HG02610 (cell line): ENCODE measurements at regions not wholly inside any gene's neighbourhood (a gene's known extent, or its start where the extent isn't known, plus 50 kb on each side); places are given as distances from the start of the nearest gene placed in this dataset.
A peak's percentile ranks its signal among the peaks of the same experiment; 100 is the strongest.

ENCODE experiments used
- ATAC-seq: cut with Tn5 transposase; IDR thresholded peaks from one replicate; pipeline ENCODE4 v1.9.1; 2021; ENCODE audit warnings: mild to moderate bottlenecking, moderate library complexity; ENCODE audit not compliant: unreplicated experiment

GRCh38 chr7:50210706-50211115, 93.8 kb upstream of the IKZF1 start:
- no peak for ATAC-seq

- no peak for ATAC-seq
Observed at GRCh38 chr7:50209461-50210135, 94.9 kb upstream of the IKZF1 start.

- ATAC-seq, result no peak
Observed at GRCh38 chr7:50208378-50208982, 96.0 kb upstream of the IKZF1 start.

DNA sequence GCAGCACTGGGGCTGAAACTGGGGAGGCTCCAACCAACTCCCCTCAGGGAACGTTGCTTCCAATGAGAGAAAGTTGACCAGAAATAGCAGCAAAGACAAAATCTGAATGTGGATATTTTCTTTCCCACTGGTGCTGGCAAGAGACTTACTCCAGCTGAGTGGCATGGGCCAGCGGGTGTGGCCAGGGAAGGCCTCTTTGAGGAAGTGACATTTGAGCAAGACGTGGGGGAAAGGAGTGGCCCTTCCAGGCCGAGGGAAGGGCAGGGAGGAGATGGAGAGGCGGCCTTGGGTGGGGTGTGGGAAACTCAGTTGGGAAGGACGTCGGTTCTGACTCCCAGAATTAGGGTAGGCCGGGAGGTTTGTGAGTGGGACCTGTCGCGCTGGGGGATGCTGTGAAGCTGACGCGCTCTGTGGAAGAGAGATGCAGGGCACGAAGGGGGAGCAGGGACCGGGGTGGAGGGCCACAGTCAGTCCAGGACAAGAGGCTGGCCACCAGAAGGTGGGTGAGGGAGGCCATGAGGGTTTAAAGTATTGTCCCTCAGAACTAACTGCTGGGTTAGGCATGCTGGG, 96.7 kb upstream of the IKZF1 start:
- no peak for ATAC-seq

DNA sequence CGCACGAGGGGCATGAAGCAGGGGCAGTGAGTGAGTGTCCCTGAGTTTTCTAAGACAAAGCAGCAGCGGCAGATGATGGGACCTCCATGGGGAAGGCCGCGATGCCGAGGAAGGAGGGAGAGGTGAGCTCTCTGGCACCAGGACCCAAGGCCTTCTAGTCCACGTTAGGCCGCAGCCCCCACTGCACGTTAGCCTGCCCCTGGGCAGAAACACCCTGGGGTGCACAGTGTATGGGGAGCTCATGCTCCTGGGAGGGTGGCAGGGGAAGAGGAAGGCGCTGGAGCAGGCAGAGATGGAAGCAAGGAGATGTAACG, 97.3 kb upstream of the IKZF1 start:
- ATAC-seq, result no peak

DNA sequence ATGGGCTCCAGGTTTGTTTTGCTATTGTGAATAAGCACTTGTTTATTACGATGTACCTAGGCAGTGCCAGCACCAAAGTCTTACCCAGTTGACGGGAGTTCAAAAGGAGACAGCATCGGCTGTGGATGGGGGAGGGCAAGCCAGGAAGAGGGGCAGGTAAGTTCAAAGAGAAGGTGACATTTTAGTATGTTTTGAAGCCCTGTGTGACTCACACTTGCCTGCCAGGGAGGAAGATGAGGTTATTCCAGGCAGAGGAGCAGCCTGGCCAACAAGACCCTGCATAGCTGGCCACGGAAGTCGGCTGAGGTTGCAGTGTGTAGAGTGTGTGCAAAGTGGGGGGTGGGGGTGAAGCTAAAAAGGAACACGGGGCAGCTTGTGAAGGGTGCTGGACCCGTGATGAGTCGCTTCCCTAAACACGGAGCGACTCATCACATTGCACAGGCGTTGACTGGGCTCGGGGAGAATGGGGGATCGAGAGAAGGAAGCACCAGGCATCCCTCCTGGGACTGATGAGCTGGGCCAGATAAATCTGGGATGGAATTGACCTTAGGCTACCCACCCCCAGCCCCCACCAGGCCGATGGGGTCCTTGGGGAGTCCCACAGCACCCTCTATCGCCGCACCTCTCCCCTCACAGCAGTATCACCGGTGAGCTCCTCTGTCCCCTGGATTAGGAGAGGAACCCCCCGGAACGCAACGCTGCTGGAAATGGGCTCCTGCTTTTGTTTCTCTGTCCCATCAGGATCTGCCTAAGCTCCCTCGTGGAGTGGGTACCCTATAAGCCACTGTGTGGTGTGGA, 97.9 kb upstream of the IKZF1 start:
- ATAC-seq, result no peak

DNA sequence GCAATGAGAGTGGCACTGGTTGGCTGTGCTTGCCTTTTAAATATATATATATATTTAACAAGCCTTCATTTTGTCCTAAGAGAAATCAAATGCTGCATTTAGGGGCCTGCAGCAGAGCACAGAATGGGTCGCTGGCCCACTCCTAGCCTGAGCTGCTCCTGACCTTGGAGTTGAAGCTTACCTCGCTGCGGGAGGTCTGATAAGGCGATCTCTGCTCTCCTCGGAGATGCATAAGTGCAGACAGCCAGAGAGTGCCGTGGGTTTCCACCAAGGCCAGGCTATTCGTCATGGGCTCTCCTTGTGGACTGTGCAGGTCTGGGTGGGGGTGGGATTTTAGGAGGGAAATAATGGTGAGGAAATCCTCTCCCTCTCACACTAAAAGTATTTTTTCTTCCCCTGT, 99.5 kb upstream of the IKZF1 start:
- ATAC-seq, result no peak

DNA sequence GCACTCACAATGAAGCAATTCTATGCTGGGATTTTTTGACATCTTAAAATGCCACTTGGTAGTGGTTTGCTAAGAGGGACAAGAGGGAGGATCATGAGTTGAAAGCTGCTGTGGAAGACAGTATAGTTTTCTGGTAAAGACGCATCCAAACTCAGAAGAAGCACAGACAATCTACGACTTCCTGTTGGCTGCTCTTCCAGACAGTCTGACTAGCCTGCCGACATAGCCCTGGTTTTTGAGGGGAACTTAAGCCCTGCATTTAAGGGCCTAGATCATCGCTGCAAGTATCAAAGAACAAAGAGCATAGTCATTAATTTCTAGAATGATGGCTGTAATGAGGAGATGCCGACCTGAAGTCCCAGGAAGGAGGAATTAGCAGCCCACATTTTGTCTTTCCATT, 99.9 kb upstream of the IKZF1 start:
- ATAC-seq, result no peak

DNA sequence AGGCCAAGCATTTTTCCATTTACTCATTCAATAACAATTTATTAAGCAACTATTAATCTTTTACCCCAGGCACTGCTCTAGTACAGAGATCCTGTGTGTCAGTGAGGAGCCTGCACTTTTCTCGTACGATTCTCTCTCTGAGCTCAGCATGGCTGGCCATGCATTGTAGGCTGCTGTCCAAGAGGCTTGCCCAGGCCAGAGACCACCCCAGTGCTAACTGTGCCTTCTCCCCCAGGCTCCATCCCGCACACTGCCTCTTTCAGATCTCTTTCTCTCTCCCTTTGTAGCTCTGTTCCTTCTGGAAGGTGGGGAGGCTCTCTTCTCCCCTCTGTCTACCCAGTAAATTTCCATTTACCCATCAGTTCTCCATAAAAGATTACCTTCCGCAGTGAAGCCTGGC, 101.0 kb upstream of the IKZF1 start:
- no peak for ATAC-seq

DNA sequence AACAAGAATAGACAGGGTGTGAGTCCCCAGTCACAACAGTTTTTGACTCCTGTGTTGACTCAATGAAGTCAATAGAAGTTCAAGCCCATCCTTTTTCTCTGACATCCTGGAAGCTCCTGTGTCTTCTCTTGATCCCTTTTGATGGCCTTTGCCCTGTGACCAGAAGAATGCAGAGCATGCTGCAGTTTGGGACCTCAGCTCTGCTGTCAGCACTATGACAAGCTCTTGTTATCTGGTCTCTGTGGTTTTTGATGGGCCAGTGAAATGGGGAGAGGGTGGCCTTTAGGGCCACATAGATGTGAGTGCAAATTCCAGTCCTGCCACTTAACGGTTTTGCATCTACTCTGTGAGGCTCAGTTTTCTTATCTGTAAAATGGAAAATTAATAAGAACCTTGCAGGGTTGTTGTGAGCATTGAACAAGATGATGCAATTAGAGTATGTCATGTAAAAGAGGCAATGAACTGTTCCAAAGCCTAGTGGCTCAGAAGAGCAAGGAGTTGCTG, 102.4 kb upstream of the IKZF1 start:
- no peak for ATAC-seq

GRCh38 chr7:50199824-50200223, 104.7 kb upstream of the IKZF1 start:
- no peak for ATAC-seq

DNA sequence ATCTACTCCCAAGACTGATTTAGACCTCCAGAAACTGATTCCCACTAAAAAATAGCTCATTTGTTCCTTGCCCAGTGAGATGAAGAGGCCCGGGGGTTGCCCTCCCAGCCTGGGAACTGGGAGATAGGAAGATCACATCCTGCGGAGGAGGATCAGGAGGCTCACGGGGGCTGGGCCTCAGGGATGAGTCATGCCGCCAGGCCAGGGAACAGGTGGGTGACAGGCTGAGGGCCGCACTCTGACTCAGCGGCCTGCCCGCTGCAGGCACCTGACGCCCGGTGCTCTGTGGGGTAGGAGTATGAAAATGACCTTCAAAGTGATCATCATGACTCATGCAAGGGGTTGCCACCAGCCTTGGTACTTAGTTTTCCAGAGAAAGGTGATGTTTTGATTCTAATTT, 104.5 kb upstream of the ZPBP start:
- ATAC-seq, result peak; percentile 69

DNA sequence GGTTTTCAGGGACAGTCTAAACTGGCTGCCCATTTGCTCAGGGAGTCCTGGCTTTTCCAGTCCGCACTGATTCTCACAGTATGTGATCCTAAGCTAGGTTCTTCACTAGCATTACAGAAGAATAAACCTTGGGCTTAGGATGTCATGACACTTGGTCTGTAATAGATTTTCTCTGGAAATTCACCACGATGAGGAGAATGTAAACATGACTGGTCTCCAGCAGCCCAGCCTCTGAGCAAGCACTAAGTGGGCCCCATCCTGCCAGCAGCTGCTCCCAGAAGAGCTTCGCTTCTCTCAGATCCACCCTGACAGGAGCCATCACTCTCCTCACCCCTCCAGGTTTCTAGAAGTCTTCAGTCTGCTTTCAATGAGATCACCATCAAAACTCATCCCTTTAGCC, 103.7 kb upstream of the ZPBP start:
- no peak for ATAC-seq

DNA sequence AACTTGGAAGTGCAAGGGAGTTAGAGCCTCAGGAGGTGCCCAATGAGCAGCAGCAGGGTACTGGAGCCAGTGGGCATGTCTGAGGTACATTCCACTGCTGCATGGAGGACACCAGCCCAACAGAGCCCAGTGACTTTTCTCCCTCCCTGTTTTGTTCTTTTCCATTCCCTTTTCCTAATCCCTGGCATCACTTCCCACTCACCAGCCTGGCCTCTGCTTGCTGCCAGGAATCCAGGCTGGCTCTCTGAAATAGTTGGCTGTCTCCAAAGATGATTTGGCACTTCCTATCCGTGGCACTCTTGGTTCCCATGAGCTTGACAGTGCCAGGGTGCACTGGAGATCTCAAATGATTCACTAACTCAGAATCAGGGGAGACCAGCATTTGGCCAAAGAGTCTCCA, 97.7 kb upstream of the ZPBP start:
- no peak for ATAC-seq

GRCh38 chr7:50189371-50189770, 96.3 kb upstream of the ZPBP start:
- no peak for ATAC-seq

DNA sequence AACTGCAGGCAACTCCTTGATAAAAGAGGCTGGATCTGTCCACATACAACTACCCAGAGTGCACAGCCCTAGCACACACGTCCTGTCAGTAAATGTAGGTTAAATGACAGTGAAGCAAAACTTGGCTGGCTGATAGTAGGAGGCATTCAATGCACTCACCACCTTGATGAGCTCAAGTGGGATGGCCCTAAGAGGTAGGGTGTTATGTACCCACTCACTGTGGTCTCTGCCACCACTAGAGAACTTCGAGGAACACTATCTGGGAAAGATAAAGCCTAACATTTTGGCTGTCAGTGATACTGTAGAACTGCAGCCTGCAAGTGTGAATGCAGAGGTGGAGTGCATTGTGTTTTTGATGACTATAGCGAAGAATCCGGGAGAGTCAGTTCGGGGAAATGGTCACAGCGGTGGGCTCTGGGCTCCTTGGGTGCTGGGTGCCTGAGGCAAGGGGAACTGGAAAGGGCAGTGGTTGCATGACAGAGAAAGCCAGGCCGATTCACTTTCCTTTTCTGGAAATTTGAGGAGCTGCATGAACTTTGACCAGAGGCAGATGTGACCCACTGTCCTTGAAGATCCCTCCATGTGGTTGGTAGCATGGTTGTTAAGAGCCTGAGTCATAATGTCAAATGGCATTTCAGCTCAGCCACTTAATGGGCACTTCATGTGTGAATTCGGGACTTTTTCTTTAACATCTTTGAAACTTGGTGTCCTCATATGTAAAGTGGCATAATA, 93.1 kb upstream of the ZPBP start:
- ATAC-seq, result no peak

GRCh38 chr7:50185208-50185607, 92.2 kb upstream of the ZPBP start:
- no peak for ATAC-seq

- no peak for ATAC-seq
Observed at GRCh38 chr7:50184271-50184990, 91.4 kb upstream of the ZPBP start.

GRCh38 chr7:50182759-50183158, 89.7 kb upstream of the ZPBP start:
- no peak for ATAC-seq

DNA sequence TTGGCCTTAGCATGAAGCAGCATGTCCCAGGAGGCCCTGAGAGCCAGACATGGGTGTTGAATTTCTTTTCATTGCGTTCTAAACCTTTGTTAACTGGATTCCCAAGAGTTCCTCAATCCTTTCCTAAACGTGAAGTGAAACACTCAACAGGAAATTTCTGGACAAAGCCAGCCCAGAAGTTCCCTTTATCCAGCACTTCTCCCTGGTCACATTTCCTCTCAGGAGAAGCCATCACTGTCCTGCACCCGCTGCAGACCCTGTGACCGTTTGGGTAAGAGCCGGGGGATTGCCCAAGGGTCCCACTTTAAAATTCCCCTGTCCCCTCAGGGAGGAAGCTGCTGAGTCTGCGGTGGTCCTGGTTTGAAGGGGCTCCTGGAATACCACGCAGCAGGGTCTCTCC, 88.0 kb upstream of the ZPBP start:
- no peak for ATAC-seq

DNA sequence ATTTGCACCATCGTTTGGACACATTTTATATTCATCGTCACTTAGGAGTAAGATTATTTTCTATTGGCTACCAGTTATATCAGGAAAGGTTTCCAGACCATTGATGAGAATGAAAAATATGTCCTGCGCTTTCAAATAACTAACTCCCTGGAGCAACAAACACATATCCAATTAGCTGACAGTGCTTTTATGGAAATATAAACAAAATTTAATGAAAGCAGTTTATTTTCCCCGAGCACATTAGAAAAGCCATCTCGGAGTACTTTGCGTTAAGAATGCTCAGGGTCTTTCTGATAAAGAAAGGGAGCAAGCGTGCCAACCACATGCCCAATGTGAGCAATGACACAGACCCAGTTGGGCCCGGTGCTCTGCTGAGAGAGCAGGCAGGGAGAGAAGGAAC, 85.1 kb upstream of the ZPBP start:
- ATAC-seq, result no peak
